Suprapubic skin (tissue), 4 donors: ENCODE measurements at regions not wholly inside any gene's neighbourhood (a gene's known extent, or its start where the extent isn't known, plus 50 kb on each side); places are given as distances from the start of the nearest gene placed in this dataset.

Source experiments
- DNase-seq, 2 donors: peaks; one replicate each; pipeline ENCODE4 v3.0.0-alpha.2; 2019; ENCODE audit warnings: low spot score in 2 of 2
- H3K27ac ChIP-seq: fragments of 200-600 bp; sonication (generic); one replicate; pipeline ENCODE4 v1.5.1; 2019
- H3K27me3 ChIP-seq: fragments of 200-600 bp; sonication (generic); one replicate; pipeline ENCODE4 v1.5.1; 2019
- H3K36me3 ChIP-seq: fragments of 200-600 bp; sonication (generic); one replicate; pipeline ENCODE4 v1.5.1; 2019
- H3K4me1 ChIP-seq: fragments of 200-600 bp; sonication (generic); one replicate; pipeline ENCODE4 v1.5.1; 2019
- H3K4me3 ChIP-seq: fragments of 200-600 bp; sonication (generic); one replicate; pipeline ENCODE4 v1.5.1; 2019; ENCODE audit warnings: mild to moderate bottlenecking
- H3K9me3 ChIP-seq: fragments of 200-600 bp; sonication (generic); one replicate; pipeline ENCODE4 v1.5.1; 2019
- CTCF ChIP-seq, 2 donors: fragments of 200-600 bp in 1 of 2; fragments of 450-650 bp in 1 of 2; sonication (generic) in 1 of 2; IDR thresholded peaks; one replicate each; pipeline ENCODE4 v1.5.1; 2016 to 2019; ENCODE audit warnings: antibody characterized with exemption in 2 of 2, mild to moderate bottlenecking in 1 of 2, moderate library complexity in 1 of 2
- EP300 ChIP-seq: sonication (generic); formaldehyde crosslinking; IDR thresholded peaks from one replicate; pipeline ENCODE4 v1.6.1; 2017; ENCODE audit warnings: antibody characterized with exemption
- POLR2A ChIP-seq, 2 donors: fragments of 450-650 bp; IDR thresholded peaks; one replicate each; pipeline ENCODE4 v1.6.1; 2017; ENCODE audit warnings: antibody characterized with exemption in 2 of 2, mild to moderate bottlenecking in 2 of 2, moderate library complexity in 2 of 2
- POLR2AphosphoS5 ChIP-seq, 3 donors: sonication (generic); formaldehyde crosslinking; IDR thresholded peaks; one replicate each; pipeline ENCODE4 v1.6.1; 2017; ENCODE audit warnings: antibody characterized with exemption in 3 of 3
- WGBS: methylation state at CpG from one replicate; pipeline ENCODE4 v1.1.5; 2018; 5-methylcytosine and 5-hydroxymethylcytosine counted together

- Histone ChIP-seq H3K27me3 (no peaks in the 10 kb centered on the region), H3K27ac (no peak overlapping the region), H3K4me3 (no peak overlapping the region), H3K4me1 (no peaks in the 10 kb centered on the region), H3K36me3 (no peaks in the 10 kb centered on the region), H3K9me3 (no peaks in the 10 kb centered on the region)
- TF ChIP-seq POLR2AphosphoS5 (IDR thresholded peaks at IDR 0.05) (no peak), CTCF (IDR thresholded peaks at IDR 0.05) (no peak), EP300 (no peak), POLR2A (IDR thresholded peaks at IDR 0.05) (no peak)
- DNase-seq: no peak
- WGBS: 81% methylated on average over 4 of the region's 4 CpGs
Observed at GRCh38 chr3:67204951-67205350, 206.8 kb downstream of the KBTBD8 start.

- Histone ChIP-seq H3K36me3 (no peaks in the 10 kb centered on the region), H3K9me3 (no peaks in the 10 kb centered on the region), H3K4me3 (no peak overlapping the region), H3K27ac (no peak overlapping the region), H3K4me1 (no peaks in the 10 kb centered on the region), H3K27me3 (no peaks in the 10 kb centered on the region)
- no peak for TF ChIP-seq CTCF (IDR thresholded peaks at IDR 0.05)
- TF ChIP-seq POLR2AphosphoS5 (IDR thresholded peaks at IDR 0.05): no peak
- TF ChIP-seq EP300: no peak
- TF ChIP-seq POLR2A (IDR thresholded peaks at IDR 0.05): no peak
- no peak for DNase-seq
Observed at GRCh38 chr3:67215690-67216089, 217.6 kb downstream of the KBTBD8 start.

- Histone ChIP-seq H3K4me3 (no peak overlapping the region), H3K9me3 (no peaks in the 10 kb centered on the region), H3K4me1 (no peaks in the 10 kb centered on the region), H3K27ac (no peak overlapping the region), H3K27me3 (no peaks in the 10 kb centered on the region), H3K36me3 (no peaks in the 10 kb centered on the region)
- TF ChIP-seq CTCF (IDR thresholded peaks at IDR 0.05): no peak
- TF ChIP-seq POLR2A (IDR thresholded peaks at IDR 0.05): no peak
- no peak for TF ChIP-seq EP300
- TF ChIP-seq POLR2AphosphoS5 (IDR thresholded peaks at IDR 0.05): no peak
- DNase-seq: no peak
- 58% methylated on average over 1 of the region's 1 CpG for WGBS
Observed at GRCh38 chr3:67227030-67227429, 228.9 kb downstream of the KBTBD8 start.

GRCh38 chr3:67228136-67228535, 230.0 kb downstream of the KBTBD8 start:
- Histone ChIP-seq H3K4me1 (no peaks in the 10 kb centered on the region), H3K27ac (no peak overlapping the region), H3K4me3 (no peak overlapping the region), H3K36me3 (no peaks in the 10 kb centered on the region), H3K9me3 (no peaks in the 10 kb centered on the region), H3K27me3 (no peaks in the 10 kb centered on the region)
- TF ChIP-seq POLR2AphosphoS5 (IDR thresholded peaks at IDR 0.05): no peak
- no peak for TF ChIP-seq CTCF (IDR thresholded peaks at IDR 0.05)
- TF ChIP-seq POLR2A (IDR thresholded peaks at IDR 0.05): no peak
- TF ChIP-seq EP300: no peak
- no peak for DNase-seq
- WGBS: 55% methylated on average over 8 of the region's 8 CpGs

- Histone ChIP-seq H3K27ac (no peak overlapping the region), H3K36me3 (no peaks in the 10 kb centered on the region), H3K27me3 (no peaks in the 10 kb centered on the region), H3K9me3 (no peaks in the 10 kb centered on the region), H3K4me3 (no peak overlapping the region), H3K4me1 (no peaks in the 10 kb centered on the region)
- no peak for TF ChIP-seq POLR2AphosphoS5 (IDR thresholded peaks at IDR 0.05)
- no peak for TF ChIP-seq POLR2A (IDR thresholded peaks at IDR 0.05)
- no peak for TF ChIP-seq EP300
- WGBS: 83% methylated on average over 3 of the region's 3 CpGs
- no peak for DNase-seq
Observed at GRCh38 chr3:67232642-67233041, 234.5 kb downstream of the KBTBD8 start.

GRCh38 chr3:67239353-67239752, 241.2 kb downstream of the KBTBD8 start:
- TF ChIP-seq CTCF (IDR thresholded peaks at IDR 0.05) (no peak), POLR2AphosphoS5 (IDR thresholded peaks at IDR 0.05) (no peak), POLR2A (IDR thresholded peaks at IDR 0.05) (no peak), EP300 (no peak)
- Histone ChIP-seq H3K27me3 (no peaks in the 10 kb centered on the region), H3K9me3 (no peaks in the 10 kb centered on the region), H3K4me3 (no peak overlapping the region), H3K27ac (no peak overlapping the region), H3K36me3 (no peaks in the 10 kb centered on the region), H3K4me1 (no peaks in the 10 kb centered on the region)
- DNase-seq: no peak
- 82% methylated on average over 2 of the region's 2 CpGs for WGBS
